Endothelial cell (in vitro differentiated cells): ENCODE measurements at regions not wholly inside any gene's neighbourhood (a gene's known extent, or its start where the extent isn't known, plus 50 kb on each side); places are given as distances from the start of the nearest gene placed in this dataset.

Source experiments
- DNase-seq: peaks from one replicate; pipeline ENCODE4 v3.0.0; 2021; ENCODE audit warnings: low spot score
- H3K27ac Mint-ChIP-seq: one replicate; pipeline ENCODE4 v1.8.0; 2021; ENCODE audit warnings: mixed read lengths, inconsistent platforms; ENCODE audit not compliant: unreplicated experiment
- H3K27me3 Mint-ChIP-seq: one replicate; pipeline ENCODE4 v1.8.0; 2021; ENCODE audit warnings: mild to moderate bottlenecking, moderate library complexity, mixed read lengths, inconsistent platforms; ENCODE audit not compliant: unreplicated experiment
- H3K36me3 Mint-ChIP-seq: one replicate; pipeline ENCODE4 v1.8.0; 2021; ENCODE audit warnings: mild to moderate bottlenecking, low read depth, mixed read lengths, inconsistent platforms; ENCODE audit not compliant: unreplicated experiment
- H3K4me1 Mint-ChIP-seq: one replicate; pipeline ENCODE4 v1.8.0; 2021; ENCODE audit warnings: mild to moderate bottlenecking, mixed read lengths, inconsistent platforms; ENCODE audit not compliant: unreplicated experiment
- H3K4me3 Mint-ChIP-seq: one replicate; pipeline ENCODE4 v1.8.0; 2021; ENCODE audit warnings: mild to moderate bottlenecking, mixed read lengths, inconsistent platforms; ENCODE audit not compliant: unreplicated experiment
- H3K9me3 Mint-ChIP-seq: one replicate; pipeline ENCODE4 v1.8.0; 2021; ENCODE audit warnings: mixed read lengths, inconsistent platforms; ENCODE audit not compliant: unreplicated experiment
- TF ChIP-seq, protein P1 (sequence below): fragments of 200-600 bp; sonication (generic); IDR thresholded peaks from one replicate; pipeline ENCODE4 v1.5.0; 2021; ENCODE audit warnings: antibody characterized with exemption; ENCODE audit not compliant: unreplicated experiment

DNA sequence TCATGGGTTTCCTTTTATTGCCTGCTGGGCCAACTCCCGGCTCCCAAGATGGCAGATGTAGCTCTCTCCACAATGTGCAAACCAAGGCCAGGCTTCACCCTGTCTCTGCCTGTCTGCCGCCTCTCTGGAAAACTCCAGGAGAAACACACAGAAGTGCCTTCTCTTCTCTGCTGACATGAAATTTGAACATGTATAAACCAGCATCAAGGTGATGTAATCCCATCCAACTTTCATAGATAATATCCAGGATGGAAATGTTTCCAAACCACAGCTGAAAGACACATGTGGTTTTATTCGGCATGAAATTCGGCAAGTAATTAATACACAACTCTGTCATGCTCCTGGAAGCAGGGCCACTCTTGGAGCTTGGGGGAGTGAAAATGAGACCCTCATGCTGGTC, 297.2 kb downstream of the C7orf25 start:
- Mint-ChIP-seq H3K27me3 (no peaks in the 10 kb centered on the region), H3K4me3 (no peak overlapping the region), H3K9me3 (no peaks in the 10 kb centered on the region), H3K4me1 (no peaks in the 10 kb centered on the region), H3K36me3 (peaks cover 3% of the 10 kb centered on the region), H3K27ac (no peak overlapping the region)
- TF ChIP-seq, protein P1, sequence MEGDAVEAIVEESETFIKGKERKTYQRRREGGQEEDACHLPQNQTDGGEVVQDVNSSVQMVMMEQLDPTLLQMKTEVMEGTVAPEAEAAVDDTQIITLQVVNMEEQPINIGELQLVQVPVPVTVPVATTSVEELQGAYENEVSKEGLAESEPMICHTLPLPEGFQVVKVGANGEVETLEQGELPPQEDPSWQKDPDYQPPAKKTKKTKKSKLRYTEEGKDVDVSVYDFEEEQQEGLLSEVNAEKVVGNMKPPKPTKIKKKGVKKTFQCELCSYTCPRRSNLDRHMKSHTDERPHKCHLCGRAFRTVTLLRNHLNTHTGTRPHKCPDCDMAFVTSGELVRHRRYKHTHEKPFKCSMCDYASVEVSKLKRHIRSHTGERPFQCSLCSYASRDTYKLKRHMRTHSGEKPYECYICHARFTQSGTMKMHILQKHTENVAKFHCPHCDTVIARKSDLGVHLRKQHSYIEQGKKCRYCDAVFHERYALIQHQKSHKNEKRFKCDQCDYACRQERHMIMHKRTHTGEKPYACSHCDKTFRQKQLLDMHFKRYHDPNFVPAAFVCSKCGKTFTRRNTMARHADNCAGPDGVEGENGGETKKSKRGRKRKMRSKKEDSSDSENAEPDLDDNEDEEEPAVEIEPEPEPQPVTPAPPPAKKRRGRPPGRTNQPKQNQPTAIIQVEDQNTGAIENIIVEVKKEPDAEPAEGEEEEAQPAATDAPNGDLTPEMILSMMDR: no peak
- DNase-seq: no peak

DNA sequence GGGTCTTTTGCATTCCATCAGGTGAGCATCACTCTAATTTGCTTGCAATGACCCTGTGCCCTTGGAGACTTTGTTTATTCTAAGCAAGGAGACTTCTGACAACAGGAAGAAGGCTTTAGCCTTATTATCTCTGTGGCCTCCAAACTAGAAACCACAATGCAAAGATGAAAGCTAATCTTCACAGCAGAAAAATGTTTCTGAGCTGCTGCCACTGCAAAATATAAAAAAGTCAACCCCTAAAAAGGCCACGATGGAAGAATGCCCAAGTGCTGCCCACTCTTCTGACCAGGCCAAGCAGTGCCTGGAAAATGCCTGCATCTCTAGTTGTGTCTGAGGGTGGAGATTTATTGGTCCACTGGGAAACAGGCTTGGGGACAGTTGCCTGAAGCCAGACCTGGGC, 299.9 kb downstream of the C7orf25 start:
- Mint-ChIP-seq H3K4me3 (no peak overlapping the region), H3K27me3 (no peaks in the 10 kb centered on the region), H3K9me3 (no peaks in the 10 kb centered on the region), H3K4me1 (no peaks in the 10 kb centered on the region), H3K27ac (no peak overlapping the region), H3K36me3 (peaks cover 3% of the 10 kb centered on the region)
- TF ChIP-seq, protein P1: no peak
- no peak for DNase-seq

DNA sequence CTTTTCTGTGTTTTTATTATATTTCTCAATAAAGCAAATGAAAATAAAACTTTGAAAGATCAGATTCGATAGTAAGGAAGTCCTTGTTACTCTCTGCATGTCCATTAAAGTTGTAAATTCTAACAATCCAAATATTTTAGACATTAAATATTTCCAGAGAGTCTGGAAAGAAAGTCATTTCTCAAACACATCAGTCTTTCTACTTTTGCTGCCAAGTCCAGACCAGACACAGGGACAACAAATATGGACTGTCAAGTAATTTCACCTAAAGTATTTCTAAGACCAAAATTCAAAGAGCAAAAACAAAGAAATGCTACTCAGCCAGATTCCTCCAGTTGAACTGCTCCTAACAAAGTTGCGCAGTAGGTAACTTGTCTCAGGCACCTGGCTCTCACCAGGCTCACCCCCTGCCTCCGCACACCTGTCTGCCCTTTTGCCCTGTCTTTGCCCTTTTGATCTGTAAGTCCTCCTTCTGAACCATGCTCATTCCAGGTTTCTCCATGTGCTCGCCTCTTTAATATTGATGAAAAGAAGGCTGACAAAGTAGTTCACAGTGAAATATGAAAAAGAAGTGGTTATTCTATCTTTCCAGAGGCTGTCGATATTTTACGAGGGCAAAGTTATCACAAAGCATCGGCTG, 300.5 kb downstream of the C7orf25 start:
- no peak for DNase-seq
- no peaks in the 10 kb centered on the region for H3K4me1 Mint-ChIP-seq
- no peak overlapping the region for H3K4me3 Mint-ChIP-seq
- no peaks in the 10 kb centered on the region for H3K9me3 Mint-ChIP-seq
- H3K36me3 Mint-ChIP-seq: no peaks in the 10 kb centered on the region
- no peaks in the 10 kb centered on the region for H3K27me3 Mint-ChIP-seq
- no peak overlapping the region for H3K27ac Mint-ChIP-seq
- TF ChIP-seq, protein P1: no peak

DNA sequence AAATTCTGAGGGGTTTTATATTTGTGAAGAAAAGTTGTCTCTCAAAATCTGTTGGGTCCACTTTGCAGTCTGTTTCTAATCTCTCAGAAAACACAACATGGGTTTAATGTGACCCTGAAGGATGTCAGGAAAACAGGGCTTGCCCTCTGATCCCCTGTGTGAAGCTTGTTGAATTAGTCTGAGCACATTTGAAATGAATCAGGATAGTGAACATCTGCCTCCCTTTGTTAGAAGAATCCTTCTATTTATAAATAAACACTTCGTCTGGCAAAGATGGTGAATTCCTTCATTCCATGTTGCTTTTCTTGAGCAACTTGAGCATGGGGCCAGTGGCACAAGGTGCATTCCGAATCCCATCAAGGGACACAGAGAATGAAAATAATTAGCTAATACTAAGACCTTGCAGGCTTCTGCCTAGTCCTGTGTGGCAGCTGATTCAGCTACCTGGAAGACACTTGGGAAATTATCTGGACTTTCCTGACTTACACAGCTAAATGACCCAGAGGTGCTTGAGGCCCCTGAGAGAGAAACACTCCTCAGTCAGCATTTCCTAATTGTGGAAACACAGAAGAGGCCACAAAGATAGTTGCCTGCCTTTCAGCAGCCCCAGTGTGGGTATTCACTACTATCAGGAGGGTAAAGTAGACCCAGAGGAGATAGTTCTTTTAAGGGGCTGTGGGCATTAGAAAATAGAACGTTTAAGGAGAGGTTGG, 305.5 kb downstream of the C7orf25 start:
- no peak for DNase-seq
- no peaks in the 10 kb centered on the region for H3K9me3 Mint-ChIP-seq
- H3K27me3 Mint-ChIP-seq: no peaks in the 10 kb centered on the region
- H3K4me1 Mint-ChIP-seq: no peaks in the 10 kb centered on the region
- TF ChIP-seq, protein P1: no peak
- H3K36me3 Mint-ChIP-seq: no peaks in the 10 kb centered on the region
- no peak overlapping the region for H3K27ac Mint-ChIP-seq
- H3K4me3 Mint-ChIP-seq: no peak overlapping the region
